IMR-90 (cell line): ENCODE measurements at regions not wholly inside any gene's neighbourhood (a gene's known extent, or its start where the extent isn't known, plus 50 kb on each side); places are given as distances from the start of the nearest gene placed in this dataset.

Experiments
- ATAC-seq: fragments of 200-7000 bp; cut with Tn5 transposase; 2 replicates; pipeline ENCODE4 v1.9.1; 2020; ENCODE audit warnings: low read depth, mild to moderate bottlenecking, moderate library complexity
- BruUV-seq: library from RNA; stranded (reverse); fragments of 400-500 nt; replicated peaks from 2 replicates; lab custom pipeline; 2021; lab: Mats Ljungman, UMichigan
- CTCF ChIA-PET: fragments of 300-600 bp; formaldehyde crosslinking; extraction: SDS; loops from one replicate; lab custom pipeline; 2021; ENCODE audit warnings: antibody characterized with exemption; lab: Yijun Ruan, JAX
- POLR2A ChIA-PET: fragments of 300-600 bp; sonication (Branson Sonifier 250); formaldehyde crosslinking; loops from one replicate; lab custom pipeline; 2022; ENCODE audit warnings: antibody characterized with exemption; ENCODE audit not compliant: unreplicated experiment; lab: Charles Lee
- DNase-seq: peaks from one replicate; pipeline ENCODE4 v3.0.0; 2013
- H2AFZ ChIP-seq: replicated peaks from 2 replicates; pipeline ENCODE3; 2013; ENCODE audit warnings: low read length, mild to moderate bottlenecking; ENCODE audit not compliant: poor library complexity
- H2AK5ac ChIP-seq: 2 replicates; pipeline ENCODE4 v1.6.1; 2013; ENCODE audit warnings: low read depth, low read length, inconsistent platforms
- H2AK9ac ChIP-seq: replicated peaks from 2 replicates; pipeline ENCODE3; 2013; ENCODE audit warnings: mild to moderate bottlenecking, low read depth, low read length, moderate library complexity; ENCODE audit not compliant: poor library complexity
- H2BK120ac ChIP-seq: 2 replicates; pipeline ENCODE4 v1.6.1; 2013; ENCODE audit warnings: low read depth, low read length, inconsistent platforms
- H2BK15ac ChIP-seq: 3 replicates; pipeline ENCODE4 v1.6.1; 2013; ENCODE audit warnings: low read depth, low read length, inconsistent platforms
- H2BK20ac ChIP-seq: 2 replicates; pipeline ENCODE4 v1.6.1; 2013; ENCODE audit warnings: low read depth, mild to moderate bottlenecking, inconsistent platforms, low read length, moderate library complexity
- H2BK5ac ChIP-seq: 2 replicates; pipeline ENCODE4 v1.6.1; 2013; ENCODE audit warnings: mild to moderate bottlenecking, low read depth, low read length, inconsistent platforms; ENCODE audit not compliant: poor library complexity, severe bottlenecking
- H3K14ac ChIP-seq: replicated peaks from 2 replicates; pipeline ENCODE4 v1.6.1; 2013; ENCODE audit warnings: low read depth, low read length, inconsistent platforms
- H3K18ac ChIP-seq: 2 replicates; pipeline ENCODE4 v1.6.1; 2013; ENCODE audit warnings: low read depth, low read length, control low read depth
- H3K23ac ChIP-seq: 2 replicates; pipeline ENCODE4 v1.6.1; 2013; ENCODE audit warnings: low read depth, low read length, inconsistent platforms
- H3K27ac ChIP-seq: 2 replicates; pipeline ENCODE4 v1.5.1; 2013; ENCODE audit warnings: mild to moderate bottlenecking, control low read depth, low read length; ENCODE audit not compliant: insufficient read depth
- H3K27me3 ChIP-seq: 2 replicates; pipeline ENCODE4 v1.6.1; 2013; ENCODE audit warnings: low read length; ENCODE audit not compliant: control insufficient read depth, insufficient read depth
- H3K36me3 ChIP-seq: 2 replicates; pipeline ENCODE4 v1.6.1; 2013; ENCODE audit warnings: low read length, mixed read lengths; ENCODE audit not compliant: control insufficient read depth, insufficient read depth
- H3K4ac ChIP-seq: 2 replicates; pipeline ENCODE4 v1.6.1; 2013; ENCODE audit warnings: low read depth, low read length, inconsistent platforms
- H3K4me1 ChIP-seq: 2 replicates; pipeline ENCODE4 v1.6.1; 2013; ENCODE audit warnings: low read length, mixed read lengths; ENCODE audit not compliant: control insufficient read depth, insufficient read depth
- H3K4me2 ChIP-seq: 2 replicates; pipeline ENCODE4 v1.6.1; 2013; ENCODE audit warnings: low read depth, mild to moderate bottlenecking, control low read depth, low read length, moderate library complexity
- H3K4me3 ChIP-seq: 2 replicates; pipeline ENCODE4 v1.5.1; 2013; ENCODE audit warnings: low read depth, mild to moderate bottlenecking, control low read depth, low read length, moderate library complexity; ENCODE audit not compliant: insufficient read depth
- H3K56ac ChIP-seq: 2 replicates; pipeline ENCODE4 v1.6.1; 2013; ENCODE audit warnings: low read length, inconsistent platforms; ENCODE audit not compliant: insufficient read depth; ENCODE audit errors: extremely low read depth
- H3K79me1 ChIP-seq, 2 experiments: 2 replicates each; pipeline ENCODE4 v1.6.1; 2013; ENCODE audit warnings: low read length in 2 of 2, inconsistent platforms in 1 of 2, low read depth in 1 of 2
- H3K9ac ChIP-seq: 2 replicates; pipeline ENCODE4 v1.6.1; 2013; ENCODE audit warnings: low read depth, low read length, control low read depth
- H3K9me1 ChIP-seq: 2 replicates; pipeline ENCODE4 v1.6.1; 2013; ENCODE audit warnings: low read length, inconsistent platforms; ENCODE audit not compliant: insufficient read depth
- H3K9me3 ChIP-seq: 2 replicates; pipeline ENCODE4 v1.6.1; 2013; ENCODE audit warnings: low read length; ENCODE audit not compliant: control insufficient read depth, insufficient read depth
- H4K20me1 ChIP-seq: 2 replicates; pipeline ENCODE4 v1.6.1; 2013; ENCODE audit warnings: low read length, inconsistent platforms; ENCODE audit not compliant: insufficient read depth
- H4K5ac ChIP-seq: 2 replicates; pipeline ENCODE4 v1.6.1; 2013; ENCODE audit warnings: mild to moderate bottlenecking, low read depth, low read length, control low read depth
- H4K8ac ChIP-seq, 2 experiments: 2 replicates each; pipeline ENCODE4 v1.6.1; 2013; ENCODE audit warnings: low read depth in 2 of 2, low read length in 2 of 2, control low read depth in 1 of 2, inconsistent platforms in 1 of 2
- H4K91ac ChIP-seq: 2 replicates; pipeline ENCODE4 v1.6.1; 2013; ENCODE audit warnings: low read depth, low read length, inconsistent platforms; ENCODE audit not compliant: insufficient read depth
- CEBPB ChIP-seq: IDR thresholded peaks from 2 replicates; pipeline ENCODE4 v1.6.1; 2012; ENCODE audit warnings: low read depth, low read length, improper control_type of control experiment
- FOS ChIP-seq: fragments of 150-350 bp; IDR thresholded peaks from 2 replicates; pipeline ENCODE4 v1.6.1; 2016; ENCODE audit warnings: low read depth, low read length
- MAFK ChIP-seq: IDR thresholded peaks from 2 replicates; pipeline ENCODE4 v1.6.1; 2012; ENCODE audit warnings: low read depth, low read length, improper control_type of control experiment
- RFX5 ChIP-seq: IDR thresholded peaks from 2 replicates; pipeline ENCODE4 v1.8.0; 2012; ENCODE audit warnings: low read depth, mild to moderate bottlenecking, low read length, moderate library complexity
- WGBS, 2 experiments: methylation state at CpG; one replicate each; pipeline versions ENCODE4 v1.1.5 to v1.1.7; 2013; ENCODE audit warnings: missing lambda C conversion rate in 2 of 2; ENCODE audit not compliant: insufficient read length in 1 of 2; ENCODE audit errors: extremely low coverage in 2 of 2; 5-methylcytosine and 5-hydroxymethylcytosine counted together
- dilution Hi-C: fragments of 300-500 bp; cut with HindIII; formaldehyde crosslinking; loops from one replicate; pipeline ENCODE4 v1.14.3; 2018; ENCODE audit warnings: low sequenced_read_pairs; ENCODE audit not compliant: unreplicated experiment
- in situ Hi-C: fragments of 300-500 bp; cut with MboI; formaldehyde crosslinking; loops from 3 replicates; pipeline ENCODE4 v1.14.3; 2019; ENCODE audit warnings: low sequenced_read_pairs, inconsistent platforms, mixed read lengths
- intact Hi-C: fragments of 100-400 bp; cut with micrococcal nuclease; formaldehyde crosslinking; loops from 2 replicates; pipeline ENCODE4 v1.10.0; 2022

DNA sequence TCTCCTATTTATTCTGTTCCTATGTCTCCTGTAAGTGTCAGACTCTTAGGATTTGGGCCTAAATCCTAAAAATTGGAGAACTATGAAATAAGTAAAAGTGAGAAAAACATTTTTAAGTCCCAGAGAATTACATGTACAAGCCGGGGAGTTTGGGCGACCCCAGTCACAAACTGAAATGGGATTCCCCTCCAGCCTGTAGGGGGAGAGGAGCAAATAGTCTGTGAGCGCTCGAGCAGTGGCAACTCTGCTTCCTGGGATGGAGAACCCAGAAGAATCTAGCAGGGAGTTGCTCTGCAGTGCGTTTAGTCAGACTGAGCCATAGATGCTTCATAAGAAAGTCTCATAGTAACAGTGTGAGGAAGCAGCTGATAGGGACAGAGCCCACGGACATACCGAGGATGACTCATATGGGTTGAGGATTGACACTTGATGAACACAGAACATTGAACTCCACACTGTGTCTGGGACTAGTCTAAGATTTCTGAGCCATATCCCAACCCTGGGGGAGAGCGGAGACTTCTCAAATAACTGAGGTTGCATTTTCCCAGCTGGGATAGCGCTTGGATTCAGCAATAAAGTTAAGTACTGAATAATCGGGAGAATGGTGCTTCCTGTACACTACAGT is 437.2 kb downstream of the BCKDHB start:
- no CpG with 5 or more reads among the region's 10 CpGs for WGBS, 2 experiments
- peak overlapping the region; percentile 97; the same call in 1 of the 2 replicates for H3K18ac ChIP-seq
- peak overlapping the region; percentile 85 for H3K4ac ChIP-seq
- H2AK5ac ChIP-seq = peak overlapping the region; percentile 52; the same call in 1 of the 2 replicates
- dilution Hi-C loops = no loop called here
- peak overlapping the region; percentile 3; the same call in 1 of the 2 replicates for H3K4me2 ChIP-seq
- intact Hi-C loops = loop anchor here (10.0 kb wide), 1 partner anchor 209 kb away; no protein-coding TSS in a partner anchor
- peak overlapping the region; percentile 99 for H2BK120ac ChIP-seq
- DNase-seq = peak; percentile 90
- H3K27ac ChIP-seq = peak overlapping the region; percentile 32; the same call in 1 of the 2 replicates
- peaks cover 13% of the 10 kb centered on the region for H3K9me1 ChIP-seq
- H2AFZ ChIP-seq = peak overlapping the region; percentile 70
- H2BK15ac ChIP-seq = peak overlapping the region; percentile 90; the same call in 2 of the 3 replicates
- H3K36me3 ChIP-seq = no peaks in the 10 kb centered on the region
- H3K4me1 ChIP-seq = peaks cover 23% of the 10 kb centered on the region
- peak overlapping the region in 1 of 2 experiments; percentile 89; a peak in 2 of 4 replicates for H4K8ac ChIP-seq
- H3K9me3 ChIP-seq = no peaks in the 10 kb centered on the region
- H3K14ac ChIP-seq = peak overlapping the region; percentile 81
- in situ Hi-C loops = no loop called here
- H4K20me1 ChIP-seq = no peaks in the 10 kb centered on the region
- H3K9ac ChIP-seq = no peak overlapping the region
- ATAC-seq = peak; percentile 60
- H3K79me1 ChIP-seq = 0 out of 4 replicates have a peak, but pooled peaks cover 0 to 4% of the 10 kb centered on the region in 2 experiments
- TF ChIP-seq CEBPB = no peak
- TF ChIP-seq RFX5 = peak; percentile 88
- TF ChIP-seq FOS = peak; percentile 86
- 0 out of 2 replicates have a peak, but pooled peaks have one; percentile 54 for TF ChIP-seq MAFK
- CTCF ChIA-PET = no interaction called here
- H3K27me3 ChIP-seq = no peaks in the 10 kb centered on the region
- BruUV-seq = no TSS peak
- peak overlapping the region; percentile 75 for H2AK9ac ChIP-seq
- peak overlapping the region; percentile 99 for H2BK5ac ChIP-seq
- H3K23ac ChIP-seq = peak overlapping the region; percentile 74
- POLR2A ChIA-PET = no interaction called here
- no peak overlapping the region for H3K4me3 ChIP-seq
- peak overlapping the region; percentile 71 for H4K91ac ChIP-seq
- H3K56ac ChIP-seq = no peak overlapping the region
- peak overlapping the region; percentile 94 for H2BK20ac ChIP-seq
- peak overlapping the region; percentile 41; the same call in 1 of the 2 replicates for H4K5ac ChIP-seq
